Sigmoid colon (tissue), 6 donors: ENCODE measurements at regions not wholly inside any gene's neighbourhood (a gene's known extent, or its start where the extent isn't known, plus 50 kb on each side); places are given as distances from the start of the nearest gene placed in this dataset.
"Not testable (repeated sequence)": the region's sequence is repeated elsewhere in the genome, so short reads cannot be mapped to it uniquely, and the experiment has no call there.

ENCODE experiments used
- DNase-seq: peaks from one replicate; pipeline ENCODE4 v3.0.0-alpha.2; 2019
- H3K27ac ChIP-seq, 4 donors: fragments of 200-600 bp; sonication (generic); one replicate each; pipeline ENCODE4 v1.5.1; 2016 to 2019; ENCODE audit warnings: mild to moderate bottlenecking in 1 of 4
- H3K27me3 ChIP-seq, 3 donors: fragments of 200-600 bp; sonication (generic); one replicate each; pipeline ENCODE4 v1.5.1; 2019; ENCODE audit warnings: mild to moderate bottlenecking in 1 of 3
- H3K36me3 ChIP-seq, 4 donors: fragments of 200-600 bp; sonication (generic); one replicate each; pipeline ENCODE4 v1.5.1; 2016 to 2019
- H3K4me1 ChIP-seq, 4 donors: fragments of 200-600 bp; sonication (generic); one replicate each; pipeline ENCODE4 v1.5.1; 2017 to 2019
- H3K4me3 ChIP-seq, 4 donors: fragments of 200-600 bp; sonication (generic); one replicate each; pipeline ENCODE4 v1.5.1; 2017 to 2019; ENCODE audit warnings: mild to moderate bottlenecking in 2 of 4, moderate library complexity in 1 of 4
- H3K9me3 ChIP-seq, 4 donors: fragments of 200-600 bp in 3 of 4; sonication (generic) in 3 of 4; one replicate each; pipeline versions ENCODE4 v1.5.1 to v1.6.1; 2013 to 2019
- CTCF ChIP-seq, 4 experiments: fragments of 450-650 bp in 3 of 4; fragments of 200-600 bp in 1 of 4; IDR thresholded peaks; one replicate each; pipeline ENCODE4 v1.5.1; 2016 to 2019; ENCODE audit warnings: antibody characterized with exemption in 4 of 4, mild to moderate bottlenecking in 3 of 4, moderate library complexity in 2 of 4
- EP300 ChIP-seq, 4 donors: sonication (generic); formaldehyde crosslinking; IDR thresholded peaks; one replicate each; pipeline ENCODE4 v1.6.1; 2017; ENCODE audit warnings: antibody characterized with exemption in 4 of 4
- POLR2A ChIP-seq, 2 donors: fragments of 450-650 bp; IDR thresholded peaks; one replicate each; pipeline ENCODE4 v1.6.1; 2016; ENCODE audit warnings: antibody characterized with exemption in 2 of 2, mild to moderate bottlenecking in 2 of 2, moderate library complexity in 2 of 2
- POLR2AphosphoS5 ChIP-seq, 4 donors: sonication (generic); formaldehyde crosslinking; IDR thresholded peaks; one replicate each; pipeline ENCODE4 v1.6.1; 2017; ENCODE audit warnings: antibody characterized with exemption in 4 of 4
- WGBS, 2 donors: extraction: QIAGEN DNeasy Blood & Tissue Kit; methylation state at CpG; one replicate each; pipeline ENCODE4 v1.1.7; 2013; 5-methylcytosine and 5-hydroxymethylcytosine counted together
- intact Hi-C: fragments of 100-400 bp; cut with DNase I; formaldehyde crosslinking; loops from one replicate; pipeline ENCODE4 v1.15.1; 2023
- donor health status: healthy with polysubstance abuse.
- donor health status: healthy.

DNA sequence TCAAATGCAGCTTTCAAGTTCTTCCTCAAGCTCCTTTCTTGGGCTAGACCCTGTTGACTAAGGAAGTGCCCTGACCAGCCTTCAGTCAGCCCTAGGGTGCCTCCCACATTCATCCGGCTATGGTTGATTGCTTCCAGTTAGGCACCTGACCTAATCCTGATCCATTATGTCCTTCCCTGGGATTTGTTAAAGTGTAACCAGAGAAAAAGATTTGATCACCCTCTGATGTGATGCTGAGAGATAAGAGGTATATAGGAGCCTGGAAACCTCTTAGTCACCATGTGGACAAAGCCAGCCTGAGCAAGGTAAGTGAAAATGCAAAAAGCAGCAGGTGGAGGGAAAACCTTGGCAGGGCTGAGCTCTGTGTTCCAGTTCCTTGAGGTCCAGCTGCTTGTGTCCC is 178.8 kb upstream of the ERCC6L2 start:
- no peak for TF ChIP-seq EP300 (IDR thresholded peaks at IDR 0.05)
- TF ChIP-seq CTCF (IDR thresholded peaks at IDR 0.05), result no peak
- no peak for TF ChIP-seq POLR2A (IDR thresholded peaks at IDR 0.05)
- no peak for TF ChIP-seq POLR2AphosphoS5 (IDR thresholded peaks at IDR 0.05)
- Histone ChIP-seq H3K36me3 (no peaks in the 10 kb centered on the region), H3K4me3 (no peak overlapping the region), H3K9me3 (no peaks in the 10 kb centered on the region), H3K4me1 (no peaks in the 10 kb centered on the region), H3K27me3 (peaks cover 0 to 3% (median 0%) of the 10 kb centered on the region in 3 donors), H3K27ac (no peak overlapping the region)
- intact Hi-C loops, result no loop called here
- WGBS, 2 donors, result 19 to 79% methylated on average over 1 of the region's 1 CpG
- no peak for DNase-seq

DNA sequence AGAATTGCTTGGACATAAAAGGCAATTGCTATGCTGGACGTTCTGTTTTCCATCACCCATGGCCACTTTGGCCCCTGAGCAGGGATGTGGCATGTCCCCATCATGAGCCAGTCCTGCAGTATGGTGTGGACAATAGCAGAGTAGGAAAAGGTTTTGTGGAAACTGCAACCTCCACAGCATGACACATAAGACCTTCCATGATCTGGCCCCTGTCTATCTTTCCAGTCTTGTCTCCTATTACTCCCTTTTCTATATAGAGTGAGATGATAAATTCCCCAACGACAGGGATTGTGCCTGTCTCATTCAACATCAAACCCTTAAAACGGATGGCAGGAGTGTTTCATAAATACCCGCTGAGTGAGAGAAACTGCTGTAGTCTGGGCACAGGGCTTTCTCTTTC is 174.7 kb upstream of the PTCH1 start:
- WGBS, 2 donors, result 91% methylated on average over 4 of the region's 4 CpGs
- no peak for TF ChIP-seq POLR2AphosphoS5 (IDR thresholded peaks at IDR 0.05)
- no peak for TF ChIP-seq POLR2A (IDR thresholded peaks at IDR 0.05)
- no peak for TF ChIP-seq CTCF (IDR thresholded peaks at IDR 0.05)
- TF ChIP-seq EP300 (IDR thresholded peaks at IDR 0.05), result no peak
- intact Hi-C loops, result no loop called here
- Histone ChIP-seq H3K9me3 (no peaks in the 10 kb centered on the region), H3K27me3 (peaks cover 0 to 3% (median 0%) of the 10 kb centered on the region in 3 donors), H3K4me1 (no peaks in the 10 kb centered on the region), H3K27ac (no peak overlapping the region), H3K4me3 (no peak overlapping the region), H3K36me3 (no peaks in the 10 kb centered on the region)
- no peak for DNase-seq

GRCh38 chr9:95689669-95690068 is 172.9 kb upstream of the PTCH1 start:
- Histone ChIP-seq H3K4me3 (no peak overlapping the region), H3K4me1 (no peaks in the 10 kb centered on the region), H3K27ac (no peak overlapping the region), H3K27me3 (no peaks in the 10 kb centered on the region), H3K9me3 (no peaks in the 10 kb centered on the region), H3K36me3 (no peaks in the 10 kb centered on the region)
- intact Hi-C loops, result no loop called here
- no peak for TF ChIP-seq CTCF (IDR thresholded peaks at IDR 0.05)
- TF ChIP-seq POLR2A (IDR thresholded peaks at IDR 0.05), result no peak
- no peak for TF ChIP-seq POLR2AphosphoS5 (IDR thresholded peaks at IDR 0.05)
- no peak for TF ChIP-seq EP300 (IDR thresholded peaks at IDR 0.05)
- no peak for DNase-seq
- 29 to 70% methylated on average over 2 of the region's 2 CpGs for WGBS, 2 donors

DNA sequence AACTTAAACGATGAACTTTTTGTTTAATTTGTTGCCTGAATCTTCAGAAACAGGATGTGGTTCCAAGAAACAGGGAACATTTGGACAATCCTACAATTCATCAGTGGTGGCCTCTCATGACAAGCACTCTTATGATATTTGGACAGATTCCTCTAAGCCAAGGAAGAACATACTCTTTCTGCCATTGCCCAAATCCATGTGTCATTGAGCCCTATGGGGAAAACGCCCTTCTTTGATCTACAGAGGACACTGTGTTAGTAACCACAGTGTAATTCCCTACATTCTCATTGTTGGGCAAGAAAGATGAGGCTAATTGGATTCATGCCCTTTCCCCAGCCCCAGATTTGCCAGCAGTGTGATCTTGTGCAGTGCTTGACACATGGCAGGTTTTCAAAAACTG is 167.7 kb upstream of the PTCH1 start:
- TF ChIP-seq POLR2AphosphoS5 (IDR thresholded peaks at IDR 0.05), result no peak
- TF ChIP-seq EP300 (IDR thresholded peaks at IDR 0.05), result no peak
- TF ChIP-seq CTCF (IDR thresholded peaks at IDR 0.05), result no peak
- TF ChIP-seq POLR2A (IDR thresholded peaks at IDR 0.05), result no peak
- Histone ChIP-seq H3K9me3 (no peaks in the 10 kb centered on the region), H3K36me3 (no peaks in the 10 kb centered on the region), H3K27ac (no peak overlapping the region), H3K4me1 (no peaks in the 10 kb centered on the region), H3K27me3 (no peaks in the 10 kb centered on the region), H3K4me3 (no peak overlapping the region)
- 69 to 89% methylated on average over 2 of the region's 2 CpGs for WGBS, 2 donors
- intact Hi-C loops, result no loop called here
- no peak for DNase-seq

DNA sequence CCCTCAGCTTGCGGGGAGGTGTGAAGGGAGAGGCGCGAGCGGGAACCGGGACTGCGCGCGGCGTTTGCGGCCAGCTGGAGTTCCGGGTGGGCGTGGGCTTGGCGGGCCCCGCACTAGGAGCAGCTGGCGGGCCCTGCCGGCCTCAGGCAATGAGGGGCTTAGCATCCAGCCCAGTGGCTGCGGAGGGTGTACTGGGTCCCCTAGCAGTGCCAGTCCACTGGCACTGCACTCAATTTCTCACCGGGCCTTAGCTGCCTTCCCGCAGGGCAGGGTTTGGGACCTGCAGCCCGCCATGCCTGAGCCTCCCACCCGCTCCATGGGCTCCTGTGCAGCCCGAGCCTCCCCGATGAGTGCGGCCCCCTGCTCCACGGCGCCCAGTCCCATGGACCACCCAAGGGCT is 163.5 kb upstream of the PTCH1 start:
- WGBS, 2 donors, result 89 to 97% methylated on average over 25 to 26 of the region's 26 CpGs

More for the DNA sequence above, 163.5 kb upstream of the PTCH1 start:
- H3K27ac ChIP-seq, H3K36me3 ChIP-seq, DNase-seq, H3K4me3 ChIP-seq, H3K9me3 ChIP-seq, H3K27me3 ChIP-seq, intact Hi-C loops, H3K4me1 ChIP-seq: not testable (repeated sequence)
